K562 (cell line): ENCODE measurements at regions not wholly inside any gene's neighbourhood (a gene's known extent, or its start where the extent isn't known, plus 50 kb on each side); places are given as distances from the start of the nearest gene placed in this dataset.

Experiments
- ATAC-seq: fragments of 200-7000 bp; cut with Tn5 transposase; 3 replicates; pipeline ENCODE4 v1.9.1; 2020; ENCODE audit warnings: moderate library complexity
- BruUV-seq: library from RNA; stranded (reverse); fragments of 400-500 nt; replicated peaks from 2 replicates; lab custom pipeline; 2021; lab: Mats Ljungman, UMichigan
- CTCF ChIA-PET: fragments of 300-600 bp; formaldehyde crosslinking; extraction: SDS; loops from one replicate; lab custom pipeline; 2021; ENCODE audit warnings: low intra/inter-chr PET ratio; lab: Yijun Ruan, JAX
- POLR2A ChIA-PET: fragments of 300-600, 350-650 bp; sonication (Branson Sonifier 250); formaldehyde crosslinking; extraction: SDS; loops from one replicate; lab custom pipeline; 2021; ENCODE audit warnings: antibody characterized with exemption, inconsistent platforms; lab: Yijun Ruan, JAX
- DNase-seq, 4 experiments: peaks; one replicate each; pipeline versions ENCODE4 v3.0.0 to v3.0.0-alpha.2; 2011 to 2018; ENCODE audit warnings: low spot score in 3 of 4, mixed read lengths in 3 of 4; ENCODE audit errors: extremely low read depth in 1 of 4
- FAIRE-seq: peaks from 2 replicates; lab custom pipeline; 2011; peaks lifted over from hg19 to GRCh38; lab: Jason Lieb, UNC
- H2AFZ ChIP-seq: 2 replicates; pipeline ENCODE4 v1.6.0; 2011; ENCODE audit warnings: low read depth, low read length, control low read depth, inconsistent platforms
- H3K27ac ChIP-seq: fragments of 200-600 bp; 3 replicates; pipeline ENCODE4 v1.8.0; 2011; ENCODE audit warnings: low read depth, mild to moderate bottlenecking, control low read depth, inconsistent platforms, low read length, moderate library complexity, mixed read lengths; ENCODE audit errors: extremely low read depth
- H3K27me3 ChIP-seq, 2 experiments: fragments of 300-600 bp in 1 of 2; 2 replicates in 1 of 2; 3 replicates in 1 of 2; pipeline versions ENCODE4 v1.6.0 to v1.8.0; 2011; ENCODE audit warnings: inconsistent platforms in 2 of 2, low read length in 2 of 2, mild to moderate bottlenecking in 1 of 2, mixed read lengths in 1 of 2, moderate library complexity in 1 of 2; ENCODE audit not compliant: control insufficient read depth in 2 of 2, insufficient read depth in 2 of 2
- H3K36me3 ChIP-seq: fragments of 300-600 bp; 3 replicates; pipeline ENCODE4 v1.8.0; 2011; ENCODE audit warnings: mild to moderate bottlenecking, low read length, inconsistent platforms; ENCODE audit not compliant: control insufficient read depth, insufficient read depth
- H3K4me1 ChIP-seq, 2 experiments: fragments of 200-600 bp in 1 of 2; replicated peaks in 1 of 2; 2 replicates in 1 of 2; 3 replicates in 1 of 2; pipeline versions ENCODE4 v1.5.1 to v1.8.0; 2011; ENCODE audit warnings: inconsistent platforms in 2 of 2, low read length in 2 of 2, mild to moderate bottlenecking in 1 of 2, mixed read lengths in 1 of 2, moderate library complexity in 1 of 2; ENCODE audit not compliant: control insufficient read depth in 2 of 2, insufficient read depth in 2 of 2
- H3K4me2 ChIP-seq: 2 replicates; pipeline ENCODE4 v1.6.1; 2011; ENCODE audit warnings: low read length, control low read depth, inconsistent platforms, mixed read lengths; ENCODE audit not compliant: insufficient read depth
- H3K4me3 ChIP-seq: fragments of 200-600 bp; sonication (generic), shearing (Covaris generic); 2 replicates; pipeline ENCODE4 v1.5.1; 2016; ENCODE audit warnings: control low read depth, inconsistent platforms
- H3K79me2 ChIP-seq: fragments of 200-600 bp; 3 replicates; pipeline ENCODE4 v1.8.0; 2011; ENCODE audit warnings: low read length, inconsistent platforms; ENCODE audit not compliant: control insufficient read depth, insufficient read depth
- H3K9ac ChIP-seq, 2 experiments: 2 replicates each; pipeline versions ENCODE4 v1.6.0 to v1.6.1; 2011; ENCODE audit warnings: low read depth in 2 of 2, low read length in 2 of 2, control low read depth in 1 of 2, inconsistent platforms in 1 of 2, mild to moderate bottlenecking in 1 of 2, mixed read lengths in 1 of 2; ENCODE audit not compliant: insufficient read depth in 1 of 2
- H3K9me1 ChIP-seq: one replicate; pipeline ENCODE4 v1.6.0; 2011; ENCODE audit warnings: inconsistent platforms, mild to moderate bottlenecking, low read length, moderate library complexity; ENCODE audit not compliant: control insufficient read depth, insufficient read depth
- H3K9me3 ChIP-seq: replicated peaks from 2 replicates; pipeline ENCODE4 v1.5.1; 2011; ENCODE audit warnings: low read depth, low read length, inconsistent platforms; ENCODE audit not compliant: control insufficient read depth, insufficient read depth
- H4K20me1 ChIP-seq: replicated peaks from 2 replicates; pipeline ENCODE4 v1.6.1; 2011; ENCODE audit warnings: low read length, inconsistent platforms, mixed read lengths; ENCODE audit not compliant: control insufficient read depth, insufficient read depth
- CREB3L1 ChIP-seq: fragments of 450-650 bp; IDR thresholded peaks from 2 replicates; pipeline ENCODE4 v1.6.1; 2014; ENCODE audit warnings: low read depth, mild to moderate bottlenecking, moderate library complexity, borderline replicate concordance
- CTBP1 ChIP-seq: fragments of 450-650 bp; IDR thresholded peaks from 2 replicates; pipeline ENCODE4 v1.6.1; 2016; ENCODE audit warnings: borderline replicate concordance
- HIVEP1 ChIP-seq: fragments of 250-450 bp; sonication (Bioruptor Pico); IDR thresholded peaks from 2 replicates; pipeline ENCODE4 v1.4.0; 2020; ENCODE audit warnings: mild to moderate bottlenecking
- PTRF ChIP-seq: fragments of 450-650 bp; IDR thresholded peaks from 2 replicates; pipeline ENCODE4 v1.6.1; 2016; ENCODE audit warnings: mild to moderate bottlenecking, missing genetic modification characterization, missing compliant biosample characterization
- THRAP3 ChIP-seq: fragments of 450-650 bp; IDR thresholded peaks from 2 replicates; pipeline ENCODE4 v1.6.1; 2016; ENCODE audit warnings: mild to moderate bottlenecking, inconsistent platforms, borderline replicate concordance
- ZBTB33 ChIP-seq: sonication (generic); formaldehyde crosslinking; IDR thresholded peaks from 2 replicates; pipeline ENCODE4 v1.8.1; 2023; ENCODE audit warnings: mild to moderate bottlenecking, missing genetic modification reagents
- ZNF239 ChIP-seq: fragments of 250-450 bp; sonication (Bioruptor Pico); IDR thresholded peaks from 2 replicates; pipeline ENCODE4 v1.4.0; 2020; ENCODE audit warnings: mild to moderate bottlenecking
- ZNF507 ChIP-seq: conservative IDR thresholded peaks from 2 replicates; pipeline ENCODE4 v1.6.1; 2017; ENCODE audit warnings: missing genetic modification characterization, missing compliant biosample characterization
- WGBS: fragments of 100-300 bp; shearing (Covaris generic); methylation state at CpG from one replicate; pipeline ENCODE4 v1.1.6; 2016; ENCODE audit warnings: low coverage, mixed read lengths; ENCODE audit not compliant: insufficient coverage; ENCODE audit errors: missing lambda C conversion rate; 5-methylcytosine and 5-hydroxymethylcytosine counted together
- in situ Hi-C: fragments of 300-500 bp; cut with MboI; formaldehyde crosslinking; loops from 4 replicates; pipeline ENCODE4 v1.15.0; 2018; ENCODE audit warnings: inconsistent platforms, mixed read lengths
- intact Hi-C: fragments of 100-400 bp; cut with micrococcal nuclease; formaldehyde crosslinking; loops from 2 replicates; pipeline ENCODE4 v1.14.2; 2022
- TF ChIP-seq, protein P1 (sequence below): fragments of 250-450 bp; sonication (Bioruptor Pico); IDR thresholded peaks from 2 replicates; pipeline ENCODE4 v1.8.0; 2021; ENCODE audit warnings: borderline replicate concordance, mild to moderate bottlenecking, moderate library complexity; ENCODE audit not compliant: poor library complexity, severe bottlenecking

DNA sequence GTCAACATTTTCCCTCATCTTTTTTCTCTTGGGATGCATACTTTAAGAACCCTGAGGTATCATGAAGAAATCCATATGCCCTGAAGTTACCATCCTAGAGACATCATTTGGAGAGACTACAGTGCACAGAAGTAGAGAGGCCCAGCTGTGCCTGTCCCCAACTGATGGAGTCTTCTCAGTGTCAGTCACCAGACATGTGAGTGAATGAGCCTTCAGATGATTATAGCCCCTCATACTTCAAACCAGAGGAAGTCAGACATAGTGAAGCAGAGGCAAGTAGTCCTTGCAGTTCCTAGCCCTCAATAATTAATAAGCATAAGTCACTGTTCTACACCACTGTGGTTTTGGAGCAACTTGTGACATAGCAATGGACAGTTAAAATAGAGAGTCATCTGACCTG lies 194.4 kb upstream of the ITGA4 start (continued):
- no peak for TF ChIP-seq CREB3L1

DNA sequence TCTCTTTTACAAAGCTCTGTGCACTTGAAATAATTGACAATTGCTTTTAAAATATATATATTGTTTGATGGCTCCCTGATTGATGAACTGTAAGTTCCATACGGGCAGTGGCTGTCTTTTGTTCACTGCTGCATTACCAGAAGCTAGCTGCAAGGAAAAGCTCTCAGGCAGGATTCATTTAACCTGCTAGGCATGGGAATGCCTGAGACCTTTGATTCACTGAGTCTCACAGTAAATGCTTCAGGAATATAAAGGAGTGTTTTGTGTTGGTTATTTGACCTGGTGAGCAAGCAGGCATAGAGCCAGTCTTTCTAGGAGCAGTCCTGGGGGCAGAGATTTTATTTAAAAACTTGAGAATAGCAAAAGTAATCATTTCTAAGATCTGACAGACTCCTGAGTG lies 193.2 kb upstream of the ITGA4 start:
- Histone ChIP-seq H3K27ac (no peak overlapping the region), H2AFZ (no peak overlapping the region), H3K36me3 (no peaks in the 10 kb centered on the region), H4K20me1 (no peaks in the 10 kb centered on the region), H3K79me2 (no peaks in the 10 kb centered on the region), H3K9me1 (no peaks in the 10 kb centered on the region), H3K4me2 (no peak overlapping the region), H3K9ac (no peak overlapping the region), H3K9me3 (no peaks in the 10 kb centered on the region), H3K4me1 (no peaks in the 10 kb centered on the region), H3K27me3 (no peaks in the 10 kb centered on the region), H3K4me3 (no peak overlapping the region)
- ChIA-PET POLR2A (no interaction called here), CTCF (no interaction called here)
- 0% methylated on average over 1 of the region's 1 CpG for WGBS
- DNase-seq (no peak), FAIRE-seq (no peak), ATAC-seq (no peak)
- no TSS peak for BruUV-seq
- intact Hi-C loops (no loop called here), in situ Hi-C loops (no loop called here)
- TF ChIP-seq PTRF (tag) (no peak), ZBTB33 (CRISPR knock-in tag) (no peak), ZNF239 (CRISPR knock-in tag) (no peak), HIVEP1 (CRISPR knock-in tag) (no peak), ZNF507 (no peak), CTBP1 (no peak), THRAP3 (no peak)
- TF ChIP-seq, protein P1, sequence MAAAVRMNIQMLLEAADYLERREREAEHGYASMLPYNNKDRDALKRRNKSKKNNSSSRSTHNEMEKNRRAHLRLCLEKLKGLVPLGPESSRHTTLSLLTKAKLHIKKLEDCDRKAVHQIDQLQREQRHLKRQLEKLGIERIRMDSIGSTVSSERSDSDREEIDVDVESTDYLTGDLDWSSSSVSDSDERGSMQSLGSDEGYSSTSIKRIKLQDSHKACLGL (CRISPR knock-in tag): no peak
